Activated CD8-positive, alpha-beta T cell treated with anti-CD3 and anti-CD28 coated beads, Interleukin-2, amount 10 ng/mL, durations not matched to agents 7 days and 5 days (primary cell): ENCODE measurements at regions not wholly inside any gene's neighbourhood (a gene's known extent, or its start where the extent isn't known, plus 50 kb on each side); places are given as distances from the start of the nearest gene placed in this dataset.
"Not testable (repeated sequence)": the region's sequence is repeated elsewhere in the genome, so short reads cannot be mapped to it uniquely, and the experiment has no call there.

ENCODE experiments used
- ATAC-seq: fragments of 150-1000 bp; cut with Tn5 transposase; one replicate; pipeline ENCODE4 v1.10.0; 2021; ENCODE audit warnings: moderate library complexity
- CTCF ChIA-PET: fragments of 350-600 bp; sonication (Branson Sonifier 250); formaldehyde crosslinking; loops from one replicate; lab custom pipeline; 2021; ENCODE audit warnings: antibody characterized with exemption; lab: Charles Lee
- POLR2A ChIA-PET: fragments of 350-600 bp; sonication (Branson Sonifier 250); formaldehyde crosslinking; loops from one replicate; lab custom pipeline; 2021; ENCODE audit warnings: antibody characterized with exemption; lab: Charles Lee
- DNase-seq: peaks from one replicate; pipeline ENCODE4 v3.0.0-alpha.2; 2020
- H3K27ac Mint-ChIP-seq: one replicate; pipeline ENCODE4 v1.8.0; 2021; ENCODE audit warnings: mild to moderate bottlenecking, mixed read lengths
- H3K27me3 Mint-ChIP-seq: one replicate; pipeline ENCODE4 v1.8.0; 2021; ENCODE audit warnings: low read depth, mixed read lengths
- H3K36me3 Mint-ChIP-seq: one replicate; pipeline ENCODE4 v1.8.0; 2021; ENCODE audit warnings: low read depth, mixed read lengths
- H3K4me1 Mint-ChIP-seq: one replicate; pipeline ENCODE4 v1.8.0; 2021; ENCODE audit warnings: low read depth, mixed read lengths
- H3K4me3 Mint-ChIP-seq: one replicate; pipeline ENCODE4 v1.8.0; 2021; ENCODE audit warnings: mild to moderate bottlenecking, mixed read lengths
- H3K9me3 Mint-ChIP-seq: one replicate; pipeline ENCODE4 v1.8.0; 2022; ENCODE audit warnings: mixed read lengths; ENCODE audit not compliant: insufficient read depth

DNA sequence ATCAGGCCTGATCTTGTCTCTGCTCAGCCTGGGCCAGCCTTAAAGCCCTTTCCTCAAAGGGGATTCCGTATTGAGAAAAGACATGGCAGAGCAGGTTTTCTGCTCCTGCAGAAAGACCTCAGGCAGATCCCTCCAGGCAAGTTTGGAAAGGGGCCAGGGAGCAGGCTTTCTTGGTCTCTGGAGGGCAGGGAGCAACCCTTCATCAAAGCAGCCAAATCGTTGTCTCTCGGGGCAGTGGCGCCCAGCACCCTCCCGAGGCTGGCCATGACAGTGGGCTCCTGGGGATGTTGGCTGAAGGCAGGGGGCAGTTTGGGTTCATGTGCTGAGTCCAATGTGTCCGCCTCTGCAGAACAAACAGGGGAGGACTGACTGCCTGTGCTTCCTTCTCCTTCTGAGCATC, 168.4 kb upstream of the WSCD1 start:
- Mint-ChIP-seq H3K27me3 (peaks cover 2% of the 10 kb centered on the region), H3K4me3 (no peak overlapping the region), H3K4me1 (peaks cover 5% of the 10 kb centered on the region), H3K27ac (no peak overlapping the region), H3K9me3 (no peaks in the 10 kb centered on the region), H3K36me3 (no peaks in the 10 kb centered on the region)
- DNase-seq = no peak
- ChIA-PET POLR2A (no interaction called here), CTCF (no interaction called here)
- ATAC-seq = no peak

DNA sequence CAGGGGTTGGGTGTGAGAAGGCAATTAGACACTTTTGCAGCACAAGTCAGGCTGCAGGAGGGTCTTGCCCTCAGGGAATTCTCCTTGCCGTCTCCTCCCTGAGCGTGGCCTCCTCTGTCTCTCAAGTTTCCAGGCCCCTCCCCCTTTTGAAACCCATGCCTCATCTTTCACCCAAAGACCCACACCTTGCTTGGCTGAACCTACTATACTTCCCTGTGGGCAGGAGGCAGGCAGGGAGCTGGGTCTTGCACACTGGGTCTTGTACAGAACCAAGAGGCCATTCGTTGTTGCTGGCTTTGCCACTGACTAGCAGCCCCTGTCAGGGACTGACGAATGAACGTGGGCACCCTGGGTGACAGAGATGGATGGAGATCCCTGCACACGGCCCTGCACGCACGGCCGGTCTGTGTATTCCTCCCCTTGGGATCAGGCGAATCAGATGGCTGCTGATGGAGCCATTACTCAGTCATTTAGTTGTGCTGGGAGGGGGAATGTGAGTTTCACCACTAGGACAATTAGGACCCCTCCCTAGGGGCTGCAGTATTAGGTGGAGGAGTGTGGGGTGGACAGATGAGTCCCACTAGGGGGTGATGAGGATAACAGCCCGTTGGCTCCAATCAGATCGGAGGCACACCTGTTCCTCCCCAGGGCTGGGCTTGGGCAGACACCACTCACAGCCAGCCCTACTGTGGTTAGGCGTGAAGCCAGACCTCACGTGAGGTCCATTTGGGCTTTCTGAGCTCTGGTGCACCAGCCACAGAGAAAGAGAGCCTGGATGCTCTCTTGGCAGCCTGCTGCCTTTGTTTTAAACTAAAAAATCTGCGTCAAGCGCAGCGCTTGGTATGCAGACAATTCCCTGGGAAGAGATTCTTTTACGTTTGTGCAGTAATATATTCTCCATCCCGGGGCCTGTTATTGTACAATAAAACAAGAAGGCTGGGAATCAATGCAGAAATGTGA, 167.7 kb upstream of the WSCD1 start:
- ChIA-PET POLR2A (no interaction called here), CTCF (no interaction called here)
- H3K9me3 Mint-ChIP-seq = no peaks in the 10 kb centered on the region
- H3K4me3 Mint-ChIP-seq = no peak overlapping the region
- DNase-seq (no peak), ATAC-seq (no peak)
- H3K27me3 Mint-ChIP-seq = no peaks in the 10 kb centered on the region
- H3K4me1 Mint-ChIP-seq = peaks cover 3% of the 10 kb centered on the region
- no peak overlapping the region for H3K27ac Mint-ChIP-seq
- H3K36me3 Mint-ChIP-seq = no peaks in the 10 kb centered on the region

- H3K27me3 Mint-ChIP-seq = no peaks in the 10 kb centered on the region
- DNase-seq (no peak), ATAC-seq (no peak)
- no peaks in the 10 kb centered on the region for H3K36me3 Mint-ChIP-seq
- ChIA-PET CTCF (no interaction called here), POLR2A (no interaction called here)
- no peaks in the 10 kb centered on the region for H3K4me1 Mint-ChIP-seq
- no peaks in the 10 kb centered on the region for H3K9me3 Mint-ChIP-seq
- no peak overlapping the region for H3K4me3 Mint-ChIP-seq
- no peak overlapping the region for H3K27ac Mint-ChIP-seq
Observed at GRCh38 chr17:5911919-5912318, 158.3 kb upstream of the WSCD1 start.

- ChIA-PET CTCF (no interaction called here), POLR2A (no interaction called here)
- no peaks in the 10 kb centered on the region for H3K4me1 Mint-ChIP-seq
- H3K27me3 Mint-ChIP-seq = no peaks in the 10 kb centered on the region
- no peak for ATAC-seq
- no peaks in the 10 kb centered on the region for H3K9me3 Mint-ChIP-seq
- H3K27ac Mint-ChIP-seq = no peak overlapping the region
- DNase-seq = no peak
- no peaks in the 10 kb centered on the region for H3K36me3 Mint-ChIP-seq
- H3K4me3 Mint-ChIP-seq = no peak overlapping the region
Observed at GRCh38 chr17:5913032-5913531, 157.1 kb upstream of the WSCD1 start.

DNA sequence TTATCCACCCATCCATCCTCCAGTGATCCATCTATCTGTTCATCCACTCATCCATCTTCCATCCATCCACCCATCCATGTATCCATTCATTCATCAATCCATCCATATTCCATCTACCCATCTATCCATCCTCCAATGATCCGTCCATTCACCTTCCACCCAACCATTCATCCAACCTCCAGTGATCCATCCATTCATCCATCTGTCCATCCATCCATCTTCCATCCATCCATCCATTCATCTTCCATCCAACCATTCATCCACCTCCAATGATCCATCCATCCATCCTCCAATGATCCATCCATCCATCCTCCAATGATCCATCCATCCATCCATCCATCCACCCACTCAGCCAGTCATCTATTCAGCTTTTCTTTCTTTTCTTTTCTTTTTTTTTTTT, 156.5 kb upstream of the WSCD1 start:
- H3K4me3 Mint-ChIP-seq = no peak overlapping the region
- no peaks in the 10 kb centered on the region for H3K36me3 Mint-ChIP-seq
- H3K27me3 Mint-ChIP-seq = no peaks in the 10 kb centered on the region
- no peaks in the 10 kb centered on the region for H3K4me1 Mint-ChIP-seq
- ATAC-seq = no peak
- H3K9me3 Mint-ChIP-seq = no peaks in the 10 kb centered on the region
- no peak overlapping the region for H3K27ac Mint-ChIP-seq
- no peak for DNase-seq
- ChIA-PET POLR2A (no interaction called here), CTCF (no interaction called here)

- CTCF ChIA-PET = no interaction called here
Observed at GRCh38 chr17:5915337-5915736, 154.8 kb upstream of the WSCD1 start.

GRCh38 chr17:5919089-5919488, 151.1 kb upstream of the WSCD1 start:
- ATAC-seq (no peak), DNase-seq (no peak)
- CTCF ChIA-PET = no interaction called here
- H3K36me3 Mint-ChIP-seq = no peaks in the 10 kb centered on the region
- H3K4me3 Mint-ChIP-seq = no peak overlapping the region
- H3K9me3 Mint-ChIP-seq = no peaks in the 10 kb centered on the region
- no peak overlapping the region for H3K27ac Mint-ChIP-seq
- H3K27me3 Mint-ChIP-seq = no peaks in the 10 kb centered on the region
- H3K4me1 Mint-ChIP-seq = no peaks in the 10 kb centered on the region
- POLR2A ChIA-PET = no interaction called here

More at GRCh38 chr17:5915337-5915736, 154.8 kb upstream of the WSCD1 start:
- Mint-ChIP-seq H3K27me3 (no peaks in the 10 kb centered on the region), H3K36me3 (no peaks in the 10 kb centered on the region), H3K27ac (no peak overlapping the region), H3K4me3 (no peak overlapping the region), H3K4me1 (no peaks in the 10 kb centered on the region), H3K9me3 (no peaks in the 10 kb centered on the region)
- POLR2A ChIA-PET = no interaction called here
- DNase-seq (no peak), ATAC-seq (no peak)

- POLR2A ChIA-PET = no interaction called here
- CTCF ChIA-PET = no interaction called here
Observed at GRCh38 chr17:5921512-5922282, 148.5 kb upstream of the WSCD1 start.

GRCh38 chr17:5922476-5922875, 147.7 kb upstream of the WSCD1 start:
- ChIA-PET POLR2A (no interaction called here), CTCF (no interaction called here)
- ATAC-seq = no peak
- H3K36me3 Mint-ChIP-seq = no peaks in the 10 kb centered on the region
- DNase-seq = no peak
- H3K27ac Mint-ChIP-seq = no peak overlapping the region
- no peak overlapping the region for H3K4me3 Mint-ChIP-seq
- no peaks in the 10 kb centered on the region for H3K9me3 Mint-ChIP-seq
- no peaks in the 10 kb centered on the region for H3K4me1 Mint-ChIP-seq
- no peaks in the 10 kb centered on the region for H3K27me3 Mint-ChIP-seq

More at GRCh38 chr17:5921512-5922282, 148.5 kb upstream of the WSCD1 start:
- H3K9me3 Mint-ChIP-seq = no peaks in the 10 kb centered on the region
- ATAC-seq (no peak), DNase-seq (no peak)
- no peaks in the 10 kb centered on the region for H3K4me1 Mint-ChIP-seq
- H3K36me3 Mint-ChIP-seq = no peaks in the 10 kb centered on the region
- H3K27me3 Mint-ChIP-seq = no peaks in the 10 kb centered on the region
- H3K4me3 Mint-ChIP-seq = no peak overlapping the region
- H3K27ac Mint-ChIP-seq = no peak overlapping the region

GRCh38 chr17:5929721-5930120, 140.5 kb upstream of the WSCD1 start:
- no peak overlapping the region for H3K27ac Mint-ChIP-seq
- CTCF ChIA-PET = no interaction called here
- no peak for ATAC-seq

DNA sequence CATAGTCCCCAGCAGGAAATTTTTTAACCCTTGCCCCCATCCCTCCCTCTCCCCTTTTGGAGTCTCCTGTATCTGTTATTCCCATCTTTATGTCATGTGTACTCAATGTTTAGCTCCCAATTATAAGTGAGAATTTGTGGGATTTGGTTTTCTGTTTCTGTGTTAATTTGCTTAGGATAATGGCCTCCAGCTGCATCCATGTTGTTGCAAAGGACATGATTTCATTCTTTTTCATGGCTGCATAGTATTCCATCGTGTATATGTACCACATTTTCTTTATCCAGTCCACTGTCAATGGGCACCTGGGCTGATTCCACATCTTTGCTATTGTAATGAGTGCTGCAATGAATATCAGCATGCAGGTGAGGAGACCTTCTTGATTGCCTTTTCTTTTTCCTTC, 139.6 kb upstream of the WSCD1 start:
- H3K4me1 Mint-ChIP-seq, CTCF ChIA-PET: not testable (repeated sequence)

More at GRCh38 chr17:5929721-5930120, 140.5 kb upstream of the WSCD1 start:
- no peaks in the 10 kb centered on the region for H3K9me3 Mint-ChIP-seq
- H3K4me1 Mint-ChIP-seq = no peaks in the 10 kb centered on the region
- no peak overlapping the region for H3K4me3 Mint-ChIP-seq
- H3K36me3 Mint-ChIP-seq = no peaks in the 10 kb centered on the region
- POLR2A ChIA-PET = no interaction called here
- no peaks in the 10 kb centered on the region for H3K27me3 Mint-ChIP-seq
- no peak for DNase-seq

GRCh38 chr17:5931616-5932015, 138.6 kb upstream of the WSCD1 start:
- H3K27ac Mint-ChIP-seq = no peak overlapping the region
- H3K4me3 Mint-ChIP-seq = no peak overlapping the region
- no peaks in the 10 kb centered on the region for H3K27me3 Mint-ChIP-seq
- no peak for ATAC-seq
- CTCF ChIA-PET = no interaction called here
- no peak for DNase-seq
- H3K9me3 Mint-ChIP-seq = no peaks in the 10 kb centered on the region
- H3K36me3 Mint-ChIP-seq = no peaks in the 10 kb centered on the region
- no peaks in the 10 kb centered on the region for H3K4me1 Mint-ChIP-seq
- POLR2A ChIA-PET = no interaction called here

More for the DNA sequence above, 139.6 kb upstream of the WSCD1 start:
- ATAC-seq, H3K9me3 Mint-ChIP-seq, H3K27ac Mint-ChIP-seq, DNase-seq, POLR2A ChIA-PET, H3K4me3 Mint-ChIP-seq, H3K27me3 Mint-ChIP-seq, H3K36me3 Mint-ChIP-seq: not testable (repeated sequence)
